GM12892 (cell line): ENCODE measurements at regions not wholly inside any gene's neighbourhood (a gene's known extent, or its start where the extent isn't known, plus 50 kb on each side); places are given as distances from the start of the nearest gene placed in this dataset.

ENCODE experiments used
- POLR2A ChIP-seq: IDR thresholded peaks from 2 replicates; pipeline ENCODE4 v1.6.1; 2011; ENCODE audit warnings: low read depth, low read length, control low read depth
- POLR2AphosphoS5 ChIP-seq: IDR thresholded peaks from 2 replicates; pipeline ENCODE4 v1.6.1; 2011; ENCODE audit warnings: low read depth, low read length, control low read depth

- TF ChIP-seq POLR2AphosphoS5 (no peak), POLR2A (no peak)
These were observed 231.9 kb upstream of the ROPN1 start for GRCh38 chr3:124223853-124224252.
